GM23338 (cell line): ENCODE measurements at regions not wholly inside any gene's neighbourhood (a gene's known extent, or its start where the extent isn't known, plus 50 kb on each side); places are given as distances from the start of the nearest gene placed in this dataset.

ENCODE experiments used
- CTCF ChIP-seq, 2 experiments: fragments of 200-600 bp in 1 of 2; sonication (generic) in 1 of 2; conservative IDR thresholded peaks; 2 replicates each; pipeline versions ENCODE4 v1.5.1 to v1.6.1; 2016 to 2017; ENCODE audit warnings: antibody characterized with exemption in 2 of 2, low read depth in 2 of 2, mild to moderate bottlenecking in 2 of 2, moderate library complexity in 1 of 2
- EZH2phosphoT487 ChIP-seq: fragments of 200-600 bp; sonication (generic); IDR thresholded peaks from one replicate; pipeline ENCODE4 v1.8.1; 2018; ENCODE audit warnings: antibody characterized with exemption; ENCODE audit not compliant: unreplicated experiment
- POLR2AphosphoS5 ChIP-seq: IDR thresholded peaks from 2 replicates; pipeline ENCODE4 v1.6.1; 2016; ENCODE audit warnings: antibody characterized with exemption, low read depth

- TF ChIP-seq CTCF (conservative IDR thresholded peaks at IDR 0.05; ENCODE audit: low read depth in 2 of 2) (no peak), POLR2AphosphoS5 (no peak), EZH2phosphoT487 (no peak)
These were observed 151.2 kb upstream of the HS6ST1 start for GRCh38 chr2:128469875-128470274.
